Activated effector memory CD4-positive, alpha-beta T cell treated with anti-CD3 and anti-CD28 coated beads, Interleukin-2, amount 50 U/mL, for 16 hours (primary cell): ENCODE measurements at regions not wholly inside any gene's neighbourhood (a gene's known extent, or its start where the extent isn't known, plus 50 kb on each side); places are given as distances from the start of the nearest gene placed in this dataset.

Experiments used
- DNase-seq: peaks from one replicate; pipeline ENCODE4 v3.0.0-alpha.2; 2020

- DNase-seq, result no peak
Observed at GRCh38 chr1:67563684-67564083, 121.3 kb upstream of the GADD45A start.

- no peak for DNase-seq
Observed at GRCh38 chr1:67564193-67564592, 120.8 kb upstream of the GADD45A start.

DNA sequence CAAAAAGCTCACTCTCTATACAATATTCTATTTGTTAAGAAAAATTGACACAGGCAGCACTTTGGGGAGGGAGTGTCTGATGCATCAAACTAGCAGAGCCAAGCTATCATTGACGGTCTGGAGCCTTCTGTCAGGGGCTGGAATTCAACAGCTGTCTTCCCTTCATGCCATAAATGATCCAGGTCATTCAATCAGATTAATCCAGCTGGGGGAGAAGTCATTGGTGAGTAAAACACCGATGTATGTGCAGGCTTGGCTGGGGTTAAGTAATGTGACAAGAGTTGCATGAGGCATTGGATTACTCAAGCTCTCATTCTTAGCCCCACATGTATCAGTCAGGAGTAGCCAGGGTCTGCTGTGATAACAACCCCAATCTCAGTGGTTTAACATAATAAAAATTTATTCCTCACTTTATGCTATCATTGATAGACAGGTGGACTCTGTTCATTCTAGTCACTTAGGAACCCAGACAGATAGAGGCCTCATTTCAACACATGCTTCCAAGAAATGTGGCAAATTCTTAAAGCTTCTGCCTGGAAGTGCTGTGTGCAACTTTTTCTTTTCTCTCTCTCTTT is 118.1 kb upstream of the GADD45A start:
- DNase-seq, result no peak

DNA sequence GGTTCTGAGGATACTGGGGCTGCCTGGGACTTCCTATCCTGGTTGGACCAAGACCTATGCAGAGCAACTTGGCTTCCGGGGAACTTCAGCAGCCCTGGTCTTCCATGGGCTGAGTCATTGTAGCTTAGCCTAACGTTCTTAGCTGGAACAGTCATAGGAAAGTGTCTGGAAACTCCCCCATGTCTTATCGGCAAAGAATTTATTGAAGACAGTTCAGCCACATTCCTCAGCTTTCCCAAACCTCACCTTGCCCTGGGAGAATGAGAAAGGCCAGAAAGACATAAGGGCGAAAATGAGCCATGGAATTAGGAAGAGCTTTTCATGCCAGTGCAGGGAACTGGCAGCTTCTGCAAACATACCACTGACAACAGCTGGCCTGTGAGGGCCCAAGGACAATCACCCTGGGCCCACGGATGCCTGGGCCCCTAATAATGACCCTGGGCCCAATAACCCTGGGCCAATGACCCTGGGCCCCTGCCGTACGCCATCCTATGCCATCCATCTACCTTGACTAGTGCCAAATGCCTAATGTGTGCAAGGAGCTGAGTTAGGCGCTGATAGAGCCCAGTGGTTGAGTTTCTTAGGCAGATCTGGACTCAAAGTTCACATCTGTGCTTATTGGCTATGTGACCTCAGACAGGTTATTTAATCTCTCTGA is 114.4 kb upstream of the GADD45A start:
- no peak for DNase-seq

- no peak for DNase-seq
Observed at GRCh38 chr1:67571406-67571805, 113.6 kb upstream of the GADD45A start.

GRCh38 chr1:67571901-67572593 is 113.0 kb upstream of the GADD45A start:
- DNase-seq, result no peak

GRCh38 chr1:67572594-67573221 is 112.3 kb upstream of the GADD45A start:
- DNase-seq, result no peak

GRCh38 chr1:67573311-67573872 is 111.6 kb upstream of the GADD45A start:
- no peak for DNase-seq

GRCh38 chr1:67574221-67574620 is 110.8 kb upstream of the GADD45A start:
- DNase-seq, result no peak

- no peak for DNase-seq
Observed at GRCh38 chr1:67575861-67576260, 109.1 kb upstream of the GADD45A start.

GRCh38 chr1:67576474-67576873 is 108.5 kb upstream of the GADD45A start:
- no peak for DNase-seq

- DNase-seq, result no peak
Observed at GRCh38 chr1:67577646-67578045, 107.4 kb upstream of the GADD45A start.

DNA sequence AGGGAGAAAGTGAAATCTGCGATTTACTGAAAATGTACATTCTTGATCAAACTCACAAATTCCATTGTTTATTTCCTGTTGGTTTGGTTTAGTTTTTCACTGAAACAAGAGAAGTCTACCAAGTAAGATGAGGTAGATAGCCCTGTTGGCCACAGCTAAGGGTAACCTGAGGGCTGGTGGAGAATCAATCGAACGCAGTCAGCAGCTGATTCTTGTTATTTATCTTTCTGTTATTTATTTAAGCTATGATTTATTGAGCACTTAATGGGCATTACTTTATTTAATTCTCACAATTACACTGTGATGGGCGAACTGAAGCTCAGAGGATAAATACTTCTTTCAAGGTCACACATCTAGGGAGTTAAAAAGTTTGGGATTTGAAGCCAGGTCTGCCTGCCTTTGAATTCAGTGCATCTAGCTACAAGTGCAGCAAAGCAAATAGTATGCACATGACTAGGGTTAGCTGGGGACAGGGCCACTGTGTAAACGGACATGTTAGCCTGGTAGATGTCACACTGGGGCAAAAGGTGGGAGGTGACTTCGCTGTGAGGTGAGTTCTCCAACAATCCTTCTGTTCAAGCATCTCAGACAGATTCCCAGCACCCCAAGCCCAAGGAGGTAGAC is 106.5 kb upstream of the GADD45A start:
- DNase-seq, result no peak

GRCh38 chr1:67579623-67580394 is 105.2 kb upstream of the GADD45A start:
- DNase-seq, result no peak

DNA sequence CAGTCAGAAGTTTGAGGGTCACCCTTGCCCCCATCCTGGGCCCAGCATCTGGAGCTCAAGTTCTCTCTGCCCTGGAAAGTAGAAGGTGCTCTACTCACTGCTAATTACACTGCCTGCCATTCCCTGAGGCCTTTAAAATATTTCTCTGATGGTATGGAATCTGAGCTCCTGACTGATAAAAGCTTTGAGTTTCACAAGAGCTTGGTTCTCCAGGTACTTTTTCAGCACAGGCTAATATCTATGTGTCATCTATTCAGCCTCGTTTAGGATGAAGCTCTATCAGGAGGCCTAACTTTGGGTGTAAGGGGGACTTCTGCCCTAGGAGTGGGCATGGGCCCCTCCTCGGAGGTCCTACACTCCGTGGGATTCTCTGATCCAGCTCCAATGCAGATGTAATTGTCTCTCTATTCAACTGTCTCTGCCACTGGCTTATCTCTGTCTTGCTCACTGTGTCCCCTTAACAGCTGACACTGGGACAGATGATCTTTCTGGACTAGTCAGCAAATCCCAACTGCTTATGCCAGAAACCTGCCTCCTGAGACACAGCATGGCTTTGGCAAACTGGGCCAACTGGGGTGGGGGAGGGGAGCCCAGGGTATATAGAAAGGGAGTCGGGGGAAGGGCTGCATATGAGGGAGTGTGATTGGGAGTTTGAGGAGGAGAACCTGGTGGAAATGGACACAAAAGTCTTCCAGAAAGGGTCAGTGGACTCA is 104.2 kb upstream of the GADD45A start:
- DNase-seq, result no peak

DNA sequence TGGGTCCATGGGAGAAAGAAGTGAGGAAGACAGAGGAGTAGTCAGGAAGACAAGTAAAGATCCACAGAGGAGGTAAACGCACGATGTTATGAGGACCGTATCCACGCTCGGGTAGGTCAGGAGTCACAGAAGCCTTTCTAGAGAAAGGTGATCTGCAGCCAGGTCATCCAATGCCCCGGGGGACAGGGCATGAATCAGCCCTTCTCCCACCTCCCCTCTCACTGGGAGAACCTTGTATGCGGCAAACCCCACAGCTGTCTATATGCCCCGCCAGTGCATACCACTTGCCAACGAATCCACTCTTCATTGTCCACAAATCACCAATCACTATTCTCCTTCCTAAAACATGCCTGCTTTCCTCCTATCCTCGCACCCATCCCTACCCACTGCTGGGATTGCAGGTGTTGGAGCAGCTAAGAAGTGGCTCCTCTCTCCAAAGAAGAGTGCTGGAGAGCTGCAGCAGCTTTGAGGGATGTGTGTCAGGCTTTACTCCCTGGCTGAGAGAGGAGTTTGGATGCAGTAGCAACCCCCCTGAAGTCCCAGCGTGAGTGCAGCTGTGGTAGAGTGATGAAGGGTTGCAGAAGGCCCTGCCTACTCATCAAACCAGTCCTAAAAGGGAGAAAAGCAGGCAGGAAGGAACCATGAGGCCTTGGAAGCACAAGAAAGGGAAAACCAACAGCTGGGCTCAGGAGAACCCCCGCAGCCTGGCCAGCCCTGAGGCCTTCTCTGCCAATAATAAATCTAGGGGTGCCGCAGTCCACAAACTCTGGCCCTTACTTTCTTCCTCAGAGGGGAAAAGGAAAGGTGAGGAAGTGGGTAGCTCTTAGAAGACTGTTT is 102.2 kb upstream of the GADD45A start:
- no peak for DNase-seq

GRCh38 chr1:67583462-67583950 is 101.5 kb upstream of the GADD45A start:
- DNase-seq, result no peak

- DNase-seq, result no peak
Observed at GRCh38 chr1:67584938-67585337, 100.1 kb upstream of the GADD45A start.

- no peak for DNase-seq
Observed at GRCh38 chr1:67586596-67586995, 98.4 kb upstream of the GADD45A start.

DNA sequence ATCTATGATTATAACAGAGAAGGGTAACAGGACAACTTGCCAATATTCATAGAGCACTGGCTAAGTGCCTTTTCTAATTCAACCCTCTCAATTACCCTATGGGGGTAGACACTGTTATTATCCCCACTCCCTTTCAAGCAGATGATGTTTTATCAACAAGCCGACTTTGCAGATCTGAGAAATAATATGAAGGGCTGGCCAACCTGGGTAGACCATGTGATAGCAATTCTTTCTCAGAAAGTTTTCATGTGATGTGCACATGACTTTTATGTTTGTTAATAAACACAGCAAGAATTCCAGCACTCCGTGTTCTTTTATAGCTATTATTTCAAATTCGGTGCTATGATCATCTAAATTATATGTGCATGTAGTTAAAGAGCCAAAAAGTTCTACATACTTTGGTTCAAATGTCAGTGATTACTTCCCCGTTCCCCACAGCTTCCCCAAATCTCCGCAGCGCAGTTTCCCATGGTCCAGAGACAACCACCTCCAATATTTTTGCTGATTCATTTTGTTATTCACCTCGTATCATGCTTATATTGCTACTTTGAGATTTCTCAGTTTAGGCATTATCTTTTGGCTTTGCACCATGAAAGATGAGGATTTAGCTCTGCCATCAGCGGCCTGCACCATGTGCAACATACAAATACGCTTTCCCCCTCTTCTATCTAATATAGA is 96.7 kb upstream of the GADD45A start:
- no peak for DNase-seq
